ENCODE measurements at regions not wholly inside any gene's neighbourhood (a gene's known extent, or its start where the extent isn't known, plus 50 kb on each side); places are given as distances from the start of the nearest gene placed in this dataset.

DNA sequence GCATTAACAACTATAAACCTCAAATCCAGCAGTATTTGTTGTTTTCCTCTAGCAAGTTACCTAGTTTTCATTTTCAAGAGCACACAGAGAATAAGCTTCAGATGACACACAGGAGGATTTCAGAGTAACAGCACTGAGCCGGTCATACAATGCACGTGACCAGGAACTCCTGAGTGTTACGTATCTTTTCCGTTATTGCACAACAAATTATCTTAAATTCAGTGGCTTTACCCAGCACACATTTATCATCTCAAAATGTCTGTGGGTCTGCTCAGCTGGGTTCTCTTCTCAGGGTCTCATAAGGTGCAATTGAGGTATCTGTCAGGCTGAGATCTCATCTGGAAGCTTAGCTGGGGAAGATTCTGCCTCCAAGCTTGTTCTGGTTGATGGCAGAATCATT, 379.5 kb upstream of the KLHL29 start:
- no peaks in the 10 kb centered on the region for H3K36me3 ChIP-seq
- no peak overlapping the region for H3K4me3 ChIP-seq
- DNase-seq = no peak
- no peaks in the 10 kb centered on the region for H3K4me1 ChIP-seq
- no peak overlapping the region for H3K9ac ChIP-seq (ENCODE audit: low read depth in 2 of 2, low read length in 2 of 2)
- intact Hi-C loops (cut with DNase I) = no loop called here
- no peak overlapping the region for H3K27ac ChIP-seq
- no peaks in the 10 kb centered on the region for H3K9me3 ChIP-seq
- no peaks in the 10 kb centered on the region for H3K27me3 ChIP-seq
- no peak for TF ChIP-seq CTCF (IDR thresholded peaks at IDR 0.05)

DNA sequence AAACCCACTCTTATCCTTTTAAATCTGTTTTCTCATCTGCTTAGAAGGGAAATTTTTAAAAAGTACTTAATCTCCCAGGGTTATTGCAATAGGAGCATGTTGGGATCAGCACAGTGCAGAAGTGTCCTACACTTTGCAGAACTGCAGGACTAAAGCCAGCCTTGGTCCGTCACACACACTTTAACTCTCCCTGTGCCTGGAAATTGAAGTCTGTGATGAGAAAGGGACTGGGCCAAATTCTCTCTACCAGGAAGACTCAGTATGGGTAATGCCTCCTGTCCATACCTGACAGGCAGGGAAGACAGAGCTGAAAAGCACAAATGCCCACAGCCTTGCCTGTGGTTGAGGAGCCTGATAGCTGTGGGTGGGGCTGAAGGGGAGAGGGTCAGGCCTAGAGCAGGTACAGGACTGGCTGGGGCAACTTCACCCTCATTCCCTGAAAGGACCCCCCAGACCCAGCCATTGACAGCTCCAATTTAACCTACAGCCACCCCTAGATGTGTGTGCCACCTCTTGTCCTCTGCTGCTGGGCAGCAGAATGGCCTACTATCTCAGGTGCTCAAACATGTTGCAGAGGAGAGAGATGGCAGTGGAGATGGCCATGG, 377.2 kb upstream of the KLHL29 start:
- H3K27me3 ChIP-seq = no peaks in the 10 kb centered on the region
- H3K4me3 ChIP-seq = no peak overlapping the region
- no peak overlapping the region for H3K27ac ChIP-seq
- no peaks in the 10 kb centered on the region for H3K4me1 ChIP-seq
- intact Hi-C loops (cut with DNase I) = no loop called here
- H3K9ac ChIP-seq (ENCODE audit: low read depth in 2 of 2, low read length in 2 of 2) = no peak overlapping the region
- no peak for TF ChIP-seq CTCF (IDR thresholded peaks at IDR 0.05)
- no peak for DNase-seq
- no peaks in the 10 kb centered on the region for H3K36me3 ChIP-seq
- no peaks in the 10 kb centered on the region for H3K9me3 ChIP-seq

- H3K27ac ChIP-seq = no peak overlapping the region
- H3K9ac ChIP-seq (ENCODE audit: low read depth in 2 of 2, low read length in 2 of 2) = no peak overlapping the region
- H3K4me3 ChIP-seq = no peak overlapping the region
- no peaks in the 10 kb centered on the region for H3K36me3 ChIP-seq
- TF ChIP-seq CTCF (IDR thresholded peaks at IDR 0.05) = no peak
- intact Hi-C loops (cut with DNase I) = no loop called here
- H3K9me3 ChIP-seq = no peaks in the 10 kb centered on the region
- no peak for DNase-seq
- no peaks in the 10 kb centered on the region for H3K4me1 ChIP-seq
- H3K27me3 ChIP-seq = no peaks in the 10 kb centered on the region
These were observed 376.5 kb upstream of the KLHL29 start for GRCh38 chr2:23008440-23008839.

GRCh38 chr2:23008951-23009350, 376.0 kb upstream of the KLHL29 start:
- no peak overlapping the region for H3K9ac ChIP-seq (ENCODE audit: low read depth in 2 of 2, low read length in 2 of 2)
- H3K9me3 ChIP-seq = no peaks in the 10 kb centered on the region
- intact Hi-C loops (cut with DNase I) = no loop called here
- no peak overlapping the region for H3K27ac ChIP-seq
- no peak overlapping the region for H3K4me3 ChIP-seq
- TF ChIP-seq CTCF (IDR thresholded peaks at IDR 0.05) = no peak
- H3K4me1 ChIP-seq = no peaks in the 10 kb centered on the region
- no peak for DNase-seq
- H3K27me3 ChIP-seq = no peaks in the 10 kb centered on the region
- H3K36me3 ChIP-seq = no peaks in the 10 kb centered on the region

DNA sequence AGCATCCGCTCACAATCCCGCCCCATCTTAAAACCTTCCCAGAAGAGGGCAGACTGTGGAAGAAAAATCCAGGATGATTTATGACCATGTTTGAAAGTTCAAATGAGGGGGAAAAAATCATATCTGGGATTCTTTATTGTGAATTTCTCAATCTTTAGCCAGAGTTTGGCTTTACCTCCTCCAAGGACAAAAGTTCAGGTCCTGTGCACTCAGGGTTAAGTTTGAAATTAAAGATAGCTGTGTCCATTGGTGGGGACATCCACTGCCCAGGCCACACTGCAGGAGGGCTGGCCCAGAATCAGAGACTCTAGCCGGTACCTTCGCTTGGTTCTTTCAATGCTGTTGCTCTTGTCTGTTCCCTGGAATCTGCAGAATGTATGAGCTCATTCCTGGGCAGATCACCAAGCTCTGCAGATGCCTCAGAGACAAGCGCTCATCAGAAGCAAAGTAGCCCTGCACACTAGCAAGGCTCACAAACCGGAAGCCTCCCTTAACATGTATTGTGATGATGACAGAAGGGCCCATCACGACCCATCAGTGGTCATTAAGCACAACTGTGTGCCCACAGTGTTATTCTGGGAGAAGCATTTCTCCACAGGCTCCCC, 375.3 kb upstream of the KLHL29 start:
- DNase-seq = no peak
- intact Hi-C loops (cut with DNase I) = no loop called here
- Histone ChIP-seq H3K27ac (no peak overlapping the region), H3K9ac (ENCODE audit: low read depth in 2 of 2, low read length in 2 of 2) (no peak overlapping the region), H3K9me3 (no peaks in the 10 kb centered on the region), H3K27me3 (no peaks in the 10 kb centered on the region), H3K4me1 (no peaks in the 10 kb centered on the region), H3K4me3 (no peak overlapping the region), H3K36me3 (no peaks in the 10 kb centered on the region)
- no peak for TF ChIP-seq CTCF (IDR thresholded peaks at IDR 0.05)

All from colonic mucosa (tissue), 4 donors.